ENCODE measurements at regions not wholly inside any gene's neighbourhood (a gene's known extent, or its start where the extent isn't known, plus 50 kb on each side); places are given as distances from the start of the nearest gene placed in this dataset.

- TF ChIP-seq CTCF (IDR thresholded peaks at IDR 0.05; ENCODE audit: control extremely low read depth in 1 of 3, insufficient read depth in 1 of 3, low read depth in 1 of 3, low read length in 3 of 3) (no peak), POLR2AphosphoS5 (IDR thresholded peaks at IDR 0.05; ENCODE audit: low read depth, low read length) (no peak), EZH2 (IDR thresholded peaks at IDR 0.05; ENCODE audit: low read depth, low read length, severe bottlenecking) (no peak), ZNF274 (IDR thresholded peaks at IDR 0.05; ENCODE audit: borderline replicate concordance, extremely low read depth, low read length) (no peak), CTBP2 (IDR thresholded peaks at IDR 0.05; ENCODE audit: borderline replicate concordance, insufficient read depth, insufficient read length, low read length) (no peak), EGR1 (IDR thresholded peaks at IDR 0.05; ENCODE audit: borderline replicate concordance, low read depth, low read length) (no peak), BRCA1 (IDR thresholded peaks at IDR 0.05; ENCODE audit: low read depth, low read length) (no peak), SRF (IDR thresholded peaks at IDR 0.05; ENCODE audit: low read depth, low read length) (no peak), BCL11A (IDR thresholded peaks at IDR 0.05; ENCODE audit: low read depth in 2 of 2, low read length in 2 of 2) (no peak), POLR2A (IDR thresholded peaks at IDR 0.05; ENCODE audit: control extremely low read depth in 1 of 2, low read depth in 2 of 2, low read length in 2 of 2) (no peak), NRF1 (IDR thresholded peaks at IDR 0.05; ENCODE audit: low read depth, low read length) (no peak), RAD21 (IDR thresholded peaks at IDR 0.05 in 1 of 2, conservative IDR thresholded peaks at IDR 0.05 in 1 of 2; ENCODE audit: low read depth in 2 of 2, low read length in 2 of 2) (no peak), SP1 (IDR thresholded peaks at IDR 0.05; ENCODE audit: low read depth, low read length) (no peak)
These were observed 1279.8 kb upstream of the PCDH9 start for GRCh38 chr13:68509734-68510621.

Measured in H1 (cell line).